NCI-H524 (cell line): ENCODE measurements at regions not wholly inside any gene's neighbourhood (a gene's known extent, or its start where the extent isn't known, plus 50 kb on each side); places are given as distances from the start of the nearest gene placed in this dataset.
"Not testable (repeated sequence)": the region's sequence is repeated elsewhere in the genome, so short reads cannot be mapped to it uniquely, and the experiment has no call there.

Experiments
- DNase-seq, 2 experiments: peaks; one replicate each; lab custom pipeline; 2025; lab: John Stamatoyannopoulos, UW

DNA sequence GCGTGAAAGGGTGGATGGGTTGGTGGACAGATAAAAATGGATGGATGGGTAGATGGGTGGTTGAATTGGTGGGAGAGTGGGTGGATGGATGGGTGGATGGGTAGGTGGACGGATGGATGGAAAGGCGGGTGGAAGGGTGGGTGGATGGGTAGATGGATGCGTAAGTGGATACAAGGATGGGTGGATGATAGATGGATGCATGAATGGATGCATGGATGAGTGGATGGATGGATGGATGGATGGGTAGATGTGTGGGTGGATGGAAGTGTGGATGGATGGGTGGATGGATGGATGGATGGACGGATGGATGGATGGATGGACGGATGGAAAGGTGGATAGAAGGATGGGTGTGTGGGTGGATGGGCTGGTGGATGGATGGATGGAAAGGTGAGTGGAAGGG lies 77.0 kb upstream of the GRK3 start:
- no peak for DNase-seq

GRCh38 chr22:25488244-25489020 lies 76.0 kb upstream of the GRK3 start:
- peak in 1 of 2 experiments; percentile 17 for DNase-seq

GRCh38 chr22:25489947-25490346 lies 74.5 kb upstream of the GRK3 start:
- no peak for DNase-seq

DNA sequence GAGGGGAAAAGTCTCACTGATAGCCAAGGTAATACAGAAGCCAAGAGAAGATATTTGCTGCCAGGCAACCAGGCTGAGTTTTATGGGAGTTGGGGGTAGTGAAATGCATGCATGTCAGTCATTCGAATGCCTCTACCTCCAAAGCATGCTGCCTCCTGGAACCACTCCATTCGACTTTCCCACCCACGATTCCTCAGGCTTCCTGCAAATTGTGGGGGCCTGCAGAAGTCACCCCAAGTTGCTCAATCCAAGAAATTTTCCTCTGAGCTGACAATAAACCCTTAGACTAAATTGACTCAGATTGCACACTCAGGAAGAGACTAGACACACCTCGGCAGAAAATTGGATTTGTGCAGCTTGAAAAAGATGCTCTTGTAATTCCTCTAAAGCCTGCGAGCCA lies 73.6 kb upstream of the GRK3 start:
- DNase-seq: no peak

- no peak for DNase-seq
Observed at GRCh38 chr22:25492162-25492561, 72.3 kb upstream of the GRK3 start.

DNA sequence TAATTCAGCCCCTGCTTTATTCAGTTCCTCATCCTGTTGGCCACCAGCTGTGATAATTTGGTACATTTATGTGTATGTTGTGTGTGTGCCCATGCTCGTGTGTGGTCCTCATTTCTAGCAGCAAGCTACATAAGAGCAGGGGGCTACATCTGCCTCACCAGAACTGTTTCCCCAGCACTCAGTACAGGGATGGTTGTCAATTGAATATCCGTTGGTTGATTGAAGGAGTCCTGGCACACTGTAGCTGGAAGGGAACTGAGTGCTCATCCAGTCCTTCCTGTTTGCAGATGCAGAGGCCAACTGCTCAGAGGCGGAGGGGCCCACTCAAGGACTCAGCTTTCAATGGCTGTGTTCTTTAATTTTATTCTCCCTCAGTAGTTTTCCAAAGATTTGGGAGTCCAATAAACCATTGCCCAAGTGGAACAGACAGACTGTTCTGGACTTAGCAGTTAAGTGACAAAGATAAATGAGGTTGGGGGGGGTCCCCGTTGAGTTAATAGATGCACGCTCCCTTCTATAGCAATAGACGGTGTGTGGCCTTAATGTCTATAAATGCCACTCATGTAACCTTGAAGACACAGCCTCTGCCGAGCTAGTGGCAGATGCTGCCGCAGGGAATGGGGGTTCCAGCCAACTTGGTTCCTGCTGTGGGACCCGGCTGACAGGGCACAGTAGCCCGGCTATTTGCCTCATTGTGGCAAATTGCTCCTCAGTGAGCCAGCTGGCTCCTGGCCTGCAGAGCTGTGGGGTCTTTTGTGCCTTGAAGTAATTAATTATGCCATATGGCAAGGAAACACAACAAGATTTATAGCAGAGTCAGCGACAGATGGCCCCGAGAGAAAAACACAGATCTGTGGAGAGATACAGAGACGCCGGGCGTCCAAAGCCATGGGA lies 71.4 kb upstream of the GRK3 start:
- peak; percentile 98 to 100 for DNase-seq

DNA sequence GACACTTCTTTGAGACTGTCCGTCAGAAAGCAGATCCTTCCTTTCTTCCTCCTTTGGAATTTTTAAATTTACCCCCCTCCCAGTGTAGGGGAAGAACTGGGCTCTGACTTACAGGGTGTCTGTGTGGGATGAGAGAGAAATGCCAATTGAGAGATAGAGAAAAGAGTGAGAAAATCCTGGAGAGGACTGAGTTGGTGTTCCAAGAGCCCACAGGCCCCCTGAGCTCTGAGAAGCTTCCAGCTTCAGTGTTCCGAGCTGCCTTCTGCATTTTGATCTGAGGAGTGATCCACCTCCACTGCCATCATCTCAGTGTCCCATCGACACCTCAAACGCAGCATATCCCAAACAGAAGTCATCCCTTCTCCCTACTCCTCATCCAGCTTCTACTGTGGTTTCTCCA lies 70.7 kb upstream of the GRK3 start:
- no peak for DNase-seq

DNA sequence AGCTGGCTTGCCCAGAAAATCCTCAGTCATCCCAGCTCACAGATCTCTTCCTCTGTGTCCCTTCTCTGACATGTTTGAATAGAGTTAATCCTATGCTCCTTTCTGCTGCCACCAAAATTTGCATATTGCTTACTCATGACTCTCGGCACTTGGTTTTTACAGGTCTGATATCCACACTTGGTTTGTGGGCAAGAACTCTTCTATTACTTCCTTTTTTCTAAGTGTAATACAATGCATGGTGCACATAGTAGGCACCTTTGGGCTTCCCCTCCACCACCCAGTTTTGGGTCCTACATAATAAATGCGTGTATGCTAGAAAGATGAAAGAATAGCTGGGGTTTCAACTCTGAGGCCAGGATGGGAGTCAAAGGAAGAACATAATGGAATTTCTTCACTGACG lies 69.7 kb upstream of the GRK3 start:
- DNase-seq: no peak

GRCh38 chr22:25495285-25495684 lies 69.2 kb upstream of the GRK3 start:
- peak in 1 of 2 experiments; percentile 38 for DNase-seq

DNA sequence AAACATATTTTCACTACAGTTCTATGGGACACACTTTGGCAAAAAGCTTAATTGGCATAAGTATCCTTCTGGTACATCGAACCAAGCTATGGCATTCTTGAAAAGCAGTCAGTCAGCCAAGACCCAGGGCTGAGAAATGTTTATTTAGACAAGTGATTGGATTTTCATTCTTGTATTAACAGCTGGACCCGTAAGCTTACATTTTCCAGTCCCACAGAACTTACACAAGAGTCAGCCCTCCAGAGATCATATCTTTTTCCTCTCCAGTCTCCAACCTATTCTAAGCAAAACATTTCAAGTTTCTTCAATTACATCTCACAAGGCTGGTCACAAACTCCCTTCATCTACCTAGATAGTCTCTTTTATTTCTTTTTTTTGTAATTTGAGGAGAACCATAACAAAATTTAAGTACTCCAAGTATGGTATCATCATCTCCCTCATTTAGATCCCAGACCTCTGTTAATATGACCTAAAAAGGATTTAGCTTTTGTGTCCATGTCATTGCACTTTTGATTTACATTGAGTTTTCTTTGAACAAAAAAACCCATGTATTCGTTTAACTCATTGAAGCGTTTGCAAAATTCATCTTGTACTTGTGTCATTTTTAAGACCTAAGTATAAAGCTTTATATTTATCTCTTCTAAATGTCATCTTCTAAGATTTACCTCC lies 67.9 kb upstream of the GRK3 start:
- DNase-seq: no peak

DNA sequence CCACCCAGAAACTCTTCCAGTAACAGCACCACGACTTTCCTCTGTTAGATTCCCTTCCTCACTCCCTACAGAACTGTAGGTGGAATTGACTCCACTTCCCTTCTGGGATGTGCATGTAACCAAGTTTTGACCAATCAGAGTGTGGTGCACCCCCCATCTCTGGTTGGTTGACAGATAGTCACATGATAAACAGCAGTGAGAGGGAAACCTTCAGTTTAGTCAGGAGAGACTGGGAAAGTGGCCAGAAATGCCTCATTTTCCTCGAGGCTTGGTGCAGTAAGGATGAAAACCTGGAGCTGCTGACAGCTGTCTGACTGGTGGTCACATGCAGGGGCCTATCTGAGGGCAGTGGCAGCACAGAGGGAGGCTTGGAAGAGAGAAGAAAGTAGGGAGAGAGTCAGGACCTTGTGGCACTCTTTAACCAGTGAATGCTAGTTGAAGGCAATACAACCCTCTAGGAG lies 67.3 kb upstream of the GRK3 start:
- DNase-seq: no peak

DNA sequence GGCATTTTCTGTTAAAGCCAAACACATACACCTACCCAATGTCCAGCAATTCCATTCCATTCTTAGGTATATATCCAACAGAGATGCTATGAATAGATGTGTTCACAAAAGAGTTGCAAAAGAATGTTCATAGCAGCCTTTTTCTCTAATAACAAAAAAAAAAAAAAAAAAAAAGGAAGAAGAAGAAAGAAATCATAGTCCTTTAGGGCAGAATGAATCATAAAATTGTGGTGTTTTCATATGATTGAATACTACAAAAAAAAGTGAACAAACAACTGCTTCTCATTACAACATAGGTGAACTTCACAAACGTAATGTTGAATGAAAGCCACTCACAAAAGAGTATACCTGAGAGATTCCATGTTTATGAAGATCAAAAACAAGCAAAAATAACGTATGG lies 66.8 kb upstream of the GRK3 start:
- no peak for DNase-seq

GRCh38 chr22:25500671-25501070 lies 63.8 kb upstream of the GRK3 start:
- peak; percentile 46 to 80 for DNase-seq

DNA sequence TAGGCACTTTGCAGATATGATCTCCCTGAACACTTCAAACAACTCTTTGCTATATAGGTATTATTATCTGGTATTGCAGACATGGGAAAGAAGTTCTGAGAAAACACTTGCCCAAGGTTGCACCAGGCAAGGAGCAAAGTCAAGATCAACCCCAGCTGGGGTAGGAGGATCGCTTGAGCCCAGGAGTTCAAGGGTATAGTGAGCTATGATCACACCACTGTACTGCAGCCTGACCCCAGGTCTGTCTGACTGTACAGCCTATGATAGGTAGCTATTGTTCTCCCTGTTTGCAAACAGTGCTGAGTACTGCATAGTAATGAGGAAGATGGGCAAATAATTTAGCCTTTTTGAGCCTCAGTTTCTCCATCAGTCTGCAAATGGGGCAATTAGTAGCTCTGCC lies 60.5 kb upstream of the GRK3 start:
- DNase-seq: not testable (repeated sequence)

DNA sequence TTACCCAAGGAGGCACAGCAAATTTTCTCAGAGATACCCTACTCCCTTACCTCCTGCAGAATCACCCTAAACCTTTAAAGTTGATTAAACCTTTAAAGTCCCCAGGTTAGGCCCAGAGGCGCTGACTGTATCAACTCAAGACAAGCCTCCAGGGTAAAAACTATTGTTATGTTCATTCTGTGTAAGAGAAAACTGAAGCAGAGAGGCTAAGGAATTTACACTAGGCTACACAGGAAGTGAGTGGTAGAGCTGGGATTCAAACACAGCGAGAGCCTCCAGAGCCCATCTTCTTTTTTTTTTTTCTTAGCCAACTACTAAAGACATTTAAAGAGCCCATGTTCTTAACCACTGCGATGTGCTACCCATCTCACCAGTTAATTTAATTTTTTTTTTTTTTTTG lies 56.3 kb upstream of the GRK3 start:
- DNase-seq: no peak

DNA sequence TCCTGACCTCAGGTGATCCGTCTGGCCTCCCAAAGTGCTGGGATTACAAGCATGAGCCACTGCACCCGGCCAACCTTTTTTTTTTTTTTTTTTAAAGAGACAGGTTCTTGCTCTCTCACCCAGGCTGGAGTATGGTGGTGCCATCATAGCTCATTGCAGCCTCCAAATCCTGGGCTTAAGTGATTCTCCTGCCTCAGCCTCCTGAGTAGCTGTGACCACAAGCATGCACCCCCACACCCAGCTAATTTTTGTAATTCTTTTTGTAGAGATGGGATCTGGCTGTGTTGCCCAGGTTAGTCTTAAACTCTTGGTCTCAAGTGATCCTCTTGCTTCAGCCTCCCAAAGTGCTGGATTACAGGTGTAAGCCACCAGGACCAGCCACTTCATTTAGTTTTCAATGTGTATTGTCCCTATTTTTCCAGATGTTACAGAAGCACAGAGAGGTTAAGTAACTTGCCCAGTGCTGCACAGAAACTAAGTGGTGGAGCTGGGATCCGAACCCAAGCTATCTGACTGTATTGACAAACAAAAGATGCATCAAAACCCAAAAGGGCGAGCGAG lies 55.6 kb upstream of the GRK3 start:
- no peak for DNase-seq

GRCh38 chr22:25509374-25509791 lies 55.1 kb upstream of the GRK3 start:
- no peak for DNase-seq

DNA sequence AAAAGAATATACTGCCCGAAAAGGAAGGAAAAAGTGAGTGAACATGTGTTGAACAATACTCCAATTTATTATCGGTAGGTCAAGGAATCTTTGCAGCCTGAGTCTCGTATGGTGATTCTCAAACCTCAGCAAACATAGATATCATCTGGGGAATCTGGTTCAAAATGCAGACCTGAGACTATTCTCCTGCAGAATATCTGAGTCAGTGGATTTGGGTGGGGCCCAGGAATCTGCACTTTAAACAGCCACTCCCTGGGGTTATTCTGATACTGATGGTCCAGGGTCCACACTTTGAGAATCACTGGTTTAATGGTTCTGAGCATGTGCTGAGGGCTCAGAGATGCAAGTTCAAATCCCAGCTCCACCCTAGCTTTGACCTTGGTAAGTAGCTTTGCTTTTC lies 53.6 kb upstream of the GRK3 start:
- no peak for DNase-seq

- DNase-seq: no peak
Observed at GRCh38 chr22:25511725-25512124, 52.8 kb upstream of the GRK3 start.

- no peak for DNase-seq
Observed at GRCh38 chr22:25514436-25515180, 49.9 kb upstream of the GRK3 start.
